Eye (tissue), 1 donor: ENCODE measurements at regions not wholly inside any gene's neighbourhood (a gene's known extent, or its start where the extent isn't known, plus 50 kb on each side); places are given as distances from the start of the nearest gene placed in this dataset.
"Not testable (repeated sequence)": the region's sequence is repeated elsewhere in the genome, so short reads cannot be mapped to it uniquely, and the experiment has no call there.

Experiments
- DNase-seq: peaks from one replicate; pipeline ENCODE4 v3.0.0-alpha.2; 2015

GRCh38 chr3:170701696-170702678 is 116.1 kb upstream of the SLC7A14 start:
- DNase-seq = no peak

GRCh38 chr3:170700054-170700404 is 114.2 kb upstream of the SLC7A14 start:
- DNase-seq = no peak

GRCh38 chr3:170699158-170700053 is 113.5 kb upstream of the SLC7A14 start:
- no peak for DNase-seq

- DNase-seq = no peak
These were observed 112.0 kb upstream of the SLC7A14 start for GRCh38 chr3:170697908-170698307.

- no peak for DNase-seq
These were observed 111.3 kb upstream of the SLC7A14 start for GRCh38 chr3:170697131-170697530.

- no peak for DNase-seq
These were observed 109.7 kb upstream of the SLC7A14 start for GRCh38 chr3:170695486-170696064.

- no peak for DNase-seq
These were observed 106.8 kb upstream of the SLC7A14 start for GRCh38 chr3:170692720-170693119.

- DNase-seq = no peak
These were observed 104.7 kb upstream of the SLC7A14 start for GRCh38 chr3:170690661-170690981.

GRCh38 chr3:170689893-170690660 is 104.2 kb upstream of the SLC7A14 start:
- peak; percentile 70 for DNase-seq

- peak; percentile 59 for DNase-seq
These were observed 103.5 kb upstream of the SLC7A14 start for GRCh38 chr3:170689296-170689829.

GRCh38 chr3:170688222-170688621 is 102.3 kb upstream of the SLC7A14 start:
- DNase-seq = not testable (repeated sequence)

- no peak for DNase-seq
These were observed 94.7 kb upstream of the SLC7A14 start for GRCh38 chr3:170680593-170680992.

GRCh38 chr3:170679190-170679589 is 93.3 kb upstream of the SLC7A14 start:
- DNase-seq = no peak

- no peak for DNase-seq
These were observed 84.6 kb upstream of the SLC7A14 start for GRCh38 chr3:170670504-170670903.

GRCh38 chr3:170662986-170663385 is 77.1 kb upstream of the SLC7A14 start:
- DNase-seq = not testable (repeated sequence)

- DNase-seq = no peak
These were observed 74.3 kb upstream of the SLC7A14 start for GRCh38 chr3:170660139-170660538.

GRCh38 chr3:170657312-170657711 is 71.4 kb upstream of the SLC7A14 start:
- no peak for DNase-seq

GRCh38 chr3:170656284-170656683 is 70.4 kb upstream of the SLC7A14 start:
- DNase-seq = peak; percentile 26

GRCh38 chr3:170653801-170654200 is 67.9 kb upstream of the SLC7A14 start:
- DNase-seq = no peak

- DNase-seq = no peak
These were observed 65.5 kb upstream of the SLC7A14 start for GRCh38 chr3:170651260-170651845.

- DNase-seq = not testable (repeated sequence)
These were observed 64.7 kb upstream of the SLC7A14 start for GRCh38 chr3:170650557-170650956.

- DNase-seq = no peak
These were observed 58.8 kb upstream of the SLC7A14 start for GRCh38 chr3:170644711-170645110.
